ENCODE measurements at regions not wholly inside any gene's neighbourhood (a gene's known extent, or its start where the extent isn't known, plus 50 kb on each side); places are given as distances from the start of the nearest gene placed in this dataset.

DNA sequence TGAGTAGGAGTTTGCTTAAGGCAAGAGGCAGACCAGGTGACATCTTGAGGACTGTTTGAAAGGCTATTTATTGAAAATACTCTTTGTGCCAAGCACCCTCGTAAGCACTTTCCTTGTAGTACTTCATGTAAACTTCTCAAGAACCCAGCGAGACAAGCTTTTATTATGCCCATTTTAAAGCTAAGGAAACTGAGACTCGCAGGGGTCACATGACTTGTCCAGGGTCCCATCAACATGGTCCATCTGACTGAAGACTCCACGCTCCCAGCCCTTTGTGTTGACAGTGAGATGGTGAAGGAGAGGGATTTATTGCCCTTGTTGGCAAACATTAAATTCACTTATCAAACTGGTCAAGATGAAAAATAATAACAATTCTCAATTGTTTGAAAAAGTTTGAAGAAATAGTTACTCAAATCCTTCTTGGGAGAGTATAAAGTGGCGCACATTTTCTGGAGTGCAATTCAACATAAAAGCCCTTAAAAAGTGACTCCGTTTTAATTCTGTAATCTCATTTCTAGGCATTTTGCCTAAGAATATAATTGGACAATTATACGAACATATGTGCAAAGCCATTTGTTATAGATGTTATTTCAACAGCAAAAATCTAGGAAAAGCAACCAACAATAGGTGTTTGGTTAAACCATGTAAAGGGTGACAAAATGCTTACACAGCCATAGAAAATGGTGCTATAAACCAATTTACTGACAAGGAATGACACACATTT lies 270.5 kb upstream of the NCKAP5 start:
- ATAC-seq: no peak
- DNase-seq (ENCODE audit: low read depth, low spot score): no peak
- no peak overlapping the region for H3K4me2 ChIP-seq (ENCODE audit: control insufficient read depth, insufficient read depth)
- no peaks in the 10 kb centered on the region for H3K4me1 ChIP-seq (ENCODE audit: control insufficient read depth, insufficient read depth, low read length)
- SMC1A ChIA-PET (ENCODE audit: uncharacterized antibody, unreplicated experiment): no interaction called here
- no peaks in the 10 kb centered on the region for H3K9me3 ChIP-seq (replicated peaks; ENCODE audit: control insufficient read depth, insufficient read depth, low read length)
- no peak for TF ChIP-seq LARP7 (IDR thresholded peaks at IDR 0.05)
- TF ChIP-seq ZSCAN29 (IDR thresholded peaks at IDR 0.05): no peak
- in situ Hi-C loops (cut with MboI): no loop called here
- CTCF ChIA-PET: interaction anchor here (0.7 kb wide), 1 partner anchor 79 kb away, joined by 3 read pairs; no protein-coding TSS in a partner anchor
- 30% methylated on average over 7 of the region's 7 CpGs for WGBS (ENCODE audit: insufficient coverage, insufficient replicate concordance, low lambda C conversion rate, missing lambda C conversion rate)
- no peaks in the 10 kb centered on the region; a peak in 1 of 4 replicates for H3K27me3 ChIP-seq (replicated peaks in 1 of 2; ENCODE audit: control insufficient read depth in 2 of 2, insufficient read depth in 2 of 2, low read length in 1 of 2)
- no peaks in the 10 kb centered on the region for H3K79me2 ChIP-seq (ENCODE audit: control insufficient read depth, insufficient read depth, low read length)
- H3K4me3 ChIP-seq: no peak overlapping the region
- H2AFZ ChIP-seq (ENCODE audit: control insufficient read depth, low read depth, low read length): no peak overlapping the region
- intact Hi-C loops (cut with micrococcal nuclease; ENCODE audit: unreplicated experiment): no loop called here
- H4K20me1 ChIP-seq (ENCODE audit: control insufficient read depth, insufficient read depth): no peaks in the 10 kb centered on the region
- RAD21 ChIA-PET (ENCODE audit: unreplicated experiment): no interaction called here
- H3K9ac ChIP-seq (ENCODE audit: control insufficient read depth, insufficient read depth, low read length): no peak overlapping the region
- H3K27ac ChIP-seq (ENCODE audit: control insufficient read depth, insufficient read depth): no peak overlapping the region
- FAIRE-seq: no peak
- POLR2A ChIA-PET: no interaction called here
- no peaks in the 10 kb centered on the region for H3K36me3 ChIP-seq (ENCODE audit: control insufficient read depth in 2 of 2, insufficient read depth in 2 of 2, low read length in 1 of 2)
- BruUV-seq (replicated peaks): no TSS peak

DNA sequence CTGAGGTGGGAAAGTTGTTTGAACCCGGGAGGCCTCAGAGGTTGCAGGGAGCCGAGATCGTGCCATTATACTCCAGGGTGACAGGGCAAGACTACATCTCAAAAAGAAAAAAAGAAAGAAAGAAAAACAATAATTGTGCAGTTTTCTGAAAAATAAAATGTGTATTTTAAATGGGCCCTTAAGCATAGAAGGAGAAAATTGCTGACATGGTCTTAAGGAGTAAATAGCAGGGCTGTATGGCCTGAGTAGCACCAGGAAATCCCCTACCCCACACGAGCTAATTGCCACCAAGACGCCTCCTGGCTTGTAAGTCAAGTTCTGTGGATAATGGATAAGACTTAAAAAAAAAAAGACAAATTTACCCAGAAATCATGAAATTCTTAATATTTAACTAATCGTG lies 271.4 kb upstream of the NCKAP5 start:
- Histone ChIP-seq H2AFZ (ENCODE audit: control insufficient read depth, low read depth, low read length) (no peak overlapping the region), H3K36me3 (ENCODE audit: control insufficient read depth in 2 of 2, insufficient read depth in 2 of 2, low read length in 1 of 2) (no peaks in the 10 kb centered on the region), H3K27ac (ENCODE audit: control insufficient read depth, insufficient read depth) (no peak overlapping the region), H3K4me1 (ENCODE audit: control insufficient read depth, insufficient read depth, low read length) (no peaks in the 10 kb centered on the region), H3K4me3 (no peak overlapping the region), H4K20me1 (ENCODE audit: control insufficient read depth, insufficient read depth) (no peaks in the 10 kb centered on the region), H3K9ac (ENCODE audit: control insufficient read depth, insufficient read depth, low read length) (no peak overlapping the region), H3K27me3 (replicated peaks in 1 of 2; ENCODE audit: control insufficient read depth in 2 of 2, insufficient read depth in 2 of 2, low read length in 1 of 2) (no peaks in the 10 kb centered on the region; a peak in 1 of 4 replicates), H3K9me3 (replicated peaks; ENCODE audit: control insufficient read depth, insufficient read depth, low read length) (no peaks in the 10 kb centered on the region), H3K79me2 (ENCODE audit: control insufficient read depth, insufficient read depth, low read length) (no peaks in the 10 kb centered on the region), H3K4me2 (ENCODE audit: control insufficient read depth, insufficient read depth) (no peak overlapping the region)
- ChIA-PET SMC1A (ENCODE audit: uncharacterized antibody, unreplicated experiment) (no interaction called here), CTCF (interaction anchor here (0.7 kb wide), 3 partner anchors 10 to 613 kb away, joined by 3 read pairs; no protein-coding TSS in a partner anchor), POLR2A (no interaction called here), RAD21 (ENCODE audit: unreplicated experiment) (no interaction called here)
- WGBS (ENCODE audit: insufficient coverage, insufficient replicate concordance, low lambda C conversion rate, missing lambda C conversion rate): 10% methylated on average over 6 of the region's 6 CpGs
- ATAC-seq: no peak
- in situ Hi-C loops (cut with MboI) (loop anchor here (5.0 kb wide), 1 partner anchor 1292 kb away; no protein-coding TSS in a partner anchor), intact Hi-C loops (cut with micrococcal nuclease; ENCODE audit: unreplicated experiment) (no loop called here)
- BruUV-seq (replicated peaks): no TSS peak
- FAIRE-seq: no peak
- DNase-seq (ENCODE audit: low read depth, low spot score): no peak
- TF ChIP-seq, protein P1, sequence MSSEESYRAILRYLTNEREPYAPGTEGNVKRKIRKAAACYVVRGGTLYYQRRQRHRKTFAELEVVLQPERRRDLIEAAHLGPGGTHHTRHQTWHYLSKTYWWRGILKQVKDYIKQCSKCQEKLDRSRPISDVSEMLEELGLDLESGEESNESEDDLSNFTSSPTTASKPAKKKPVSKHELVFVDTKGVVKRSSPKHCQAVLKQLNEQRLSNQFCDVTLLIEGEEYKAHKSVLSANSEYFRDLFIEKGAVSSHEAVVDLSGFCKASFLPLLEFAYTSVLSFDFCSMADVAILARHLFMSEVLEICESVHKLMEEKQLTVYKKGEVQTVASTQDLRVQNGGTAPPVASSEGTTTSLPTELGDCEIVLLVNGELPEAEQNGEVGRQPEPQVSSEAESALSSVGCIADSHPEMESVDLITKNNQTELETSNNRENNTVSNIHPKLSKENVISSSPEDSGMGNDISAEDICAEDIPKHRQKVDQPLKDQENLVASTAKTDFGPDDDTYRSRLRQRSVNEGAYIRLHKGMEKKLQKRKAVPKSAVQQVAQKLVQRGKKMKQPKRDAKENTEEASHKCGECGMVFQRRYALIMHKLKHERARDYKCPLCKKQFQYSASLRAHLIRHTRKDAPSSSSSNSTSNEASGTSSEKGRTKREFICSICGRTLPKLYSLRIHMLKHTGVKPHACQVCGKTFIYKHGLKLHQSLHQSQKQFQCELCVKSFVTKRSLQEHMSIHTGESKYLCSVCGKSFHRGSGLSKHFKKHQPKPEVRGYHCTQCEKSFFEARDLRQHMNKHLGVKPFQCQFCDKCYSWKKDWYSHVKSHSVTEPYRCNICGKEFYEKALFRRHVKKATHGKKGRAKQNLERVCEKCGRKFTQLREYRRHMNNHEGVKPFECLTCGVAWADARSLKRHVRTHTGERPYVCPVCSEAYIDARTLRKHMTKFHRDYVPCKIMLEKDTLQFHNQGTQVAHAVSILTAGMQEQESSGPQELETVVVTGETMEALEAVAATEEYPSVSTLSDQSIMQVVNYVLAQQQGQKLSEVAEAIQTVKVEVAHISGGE (CRISPR knock-in tag; IDR thresholded peaks at IDR 0.05): no peak
- TF ChIP-seq, protein P2, sequence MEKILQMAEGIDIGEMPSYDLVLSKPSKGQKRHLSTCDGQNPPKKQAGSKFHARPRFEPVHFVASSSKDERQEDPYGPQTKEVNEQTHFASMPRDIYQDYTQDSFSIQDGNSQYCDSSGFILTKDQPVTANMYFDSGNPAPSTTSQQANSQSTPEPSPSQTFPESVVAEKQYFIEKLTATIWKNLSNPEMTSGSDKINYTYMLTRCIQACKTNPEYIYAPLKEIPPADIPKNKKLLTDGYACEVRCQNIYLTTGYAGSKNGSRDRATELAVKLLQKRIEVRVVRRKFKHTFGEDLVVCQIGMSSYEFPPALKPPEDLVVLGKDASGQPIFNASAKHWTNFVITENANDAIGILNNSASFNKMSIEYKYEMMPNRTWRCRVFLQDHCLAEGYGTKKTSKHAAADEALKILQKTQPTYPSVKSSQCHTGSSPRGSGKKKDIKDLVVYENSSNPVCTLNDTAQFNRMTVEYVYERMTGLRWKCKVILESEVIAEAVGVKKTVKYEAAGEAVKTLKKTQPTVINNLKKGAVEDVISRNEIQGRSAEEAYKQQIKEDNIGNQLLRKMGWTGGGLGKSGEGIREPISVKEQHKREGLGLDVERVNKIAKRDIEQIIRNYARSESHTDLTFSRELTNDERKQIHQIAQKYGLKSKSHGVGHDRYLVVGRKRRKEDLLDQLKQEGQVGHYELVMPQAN (conservative IDR thresholded peaks at IDR 0.05): no peak
- no peak for TF ChIP-seq STAT1 (conservative IDR thresholded peaks at IDR 0.05)
- TF ChIP-seq RELA (IDR thresholded peaks at IDR 0.05; ENCODE audit: borderline replicate concordance, partially characterized antibody): no peak
- TF ChIP-seq SUZ12 (IDR thresholded peaks at IDR 0.05; ENCODE audit: unreplicated experiment): no peak
- no peak for TF ChIP-seq BRCA1 (IDR thresholded peaks at IDR 0.05; ENCODE audit: low read depth, low read length)
- TF ChIP-seq, protein P3, sequence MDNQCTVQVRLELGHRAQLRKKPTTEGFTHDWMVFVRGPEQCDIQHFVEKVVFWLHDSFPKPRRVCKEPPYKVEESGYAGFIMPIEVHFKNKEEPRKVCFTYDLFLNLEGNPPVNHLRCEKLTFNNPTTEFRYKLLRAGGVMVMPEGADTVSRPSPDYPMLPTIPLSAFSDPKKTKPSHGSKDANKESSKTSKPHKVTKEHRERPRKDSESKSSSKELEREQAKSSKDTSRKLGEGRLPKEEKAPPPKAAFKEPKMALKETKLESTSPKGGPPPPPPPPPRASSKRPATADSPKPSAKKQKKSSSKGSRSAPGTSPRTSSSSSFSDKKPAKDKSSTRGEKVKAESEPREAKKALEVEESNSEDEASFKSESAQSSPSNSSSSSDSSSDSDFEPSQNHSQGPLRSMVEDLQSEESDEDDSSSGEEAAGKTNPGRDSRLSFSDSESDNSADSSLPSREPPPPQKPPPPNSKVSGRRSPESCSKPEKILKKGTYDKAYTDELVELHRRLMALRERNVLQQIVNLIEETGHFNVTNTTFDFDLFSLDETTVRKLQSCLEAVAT (IDR thresholded peaks at IDR 0.05): no peak

All from GM12878 (cell line).